ENCODE measurements at regions not wholly inside any gene's neighbourhood (a gene's known extent, or its start where the extent isn't known, plus 50 kb on each side); places are given as distances from the start of the nearest gene placed in this dataset.
A peak's percentile ranks its signal among the peaks of the same experiment; 100 is the strongest.

GRCh38 chr1:234743791-234744611 lies 134.0 kb upstream of the IRF2BP2 start:
- TF ChIP-seq POLR2A (IDR thresholded peaks at IDR 0.05) (no peak), CTCF (IDR thresholded peaks at IDR 0.05) (peak in 1 of 4 experiments; percentile 11)
- Histone ChIP-seq H3K4me3 (no peak overlapping the region), H3K27ac (peak overlapping the region; percentile 27 to 64), H3K27me3 (no peaks in the 10 kb centered on the region), H3K4me1 (peaks cover 0 to 12% of the 10 kb centered on the region in 2 donors), H3K9me3 (no peaks in the 10 kb centered on the region), H3K36me3 (no peaks in the 10 kb centered on the region)
- DNase-seq = peak in 1 of 2 donors; percentile 39
- intact Hi-C loops (cut with DNase I; ENCODE audit: low total_unique reads) = no loop called here

GRCh38 chr1:234742622-234743021 lies 132.6 kb upstream of the IRF2BP2 start:
- no peak overlapping the region for H3K27ac ChIP-seq
- H3K27me3 ChIP-seq = no peaks in the 10 kb centered on the region
- TF ChIP-seq POLR2A (IDR thresholded peaks at IDR 0.05) = no peak
- no peak for TF ChIP-seq CTCF (IDR thresholded peaks at IDR 0.05)
- no peak for DNase-seq
- intact Hi-C loops (cut with DNase I; ENCODE audit: low total_unique reads) = no loop called here
- H3K36me3 ChIP-seq = no peaks in the 10 kb centered on the region
- no peak overlapping the region for H3K4me3 ChIP-seq
- peaks cover 0 to 12% of the 10 kb centered on the region in 2 donors for H3K4me1 ChIP-seq
- no peaks in the 10 kb centered on the region for H3K9me3 ChIP-seq

GRCh38 chr1:234737967-234738314 lies 128.0 kb upstream of the IRF2BP2 start:
- no peaks in the 10 kb centered on the region for H3K9me3 ChIP-seq

GRCh38 chr1:234735916-234736315 lies 125.9 kb upstream of the IRF2BP2 start:
- no peaks in the 10 kb centered on the region for H3K36me3 ChIP-seq
- intact Hi-C loops (cut with DNase I; ENCODE audit: low total_unique reads) = no loop called here

More at GRCh38 chr1:234737967-234738314, 128.0 kb upstream of the IRF2BP2 start:
- Histone ChIP-seq H3K27ac (no peak overlapping the region), H3K27me3 (no peaks in the 10 kb centered on the region), H3K4me3 (no peak overlapping the region), H3K36me3 (no peaks in the 10 kb centered on the region), H3K4me1 (no peaks in the 10 kb centered on the region)
- TF ChIP-seq POLR2A (IDR thresholded peaks at IDR 0.05) (no peak), CTCF (IDR thresholded peaks at IDR 0.05) (no peak)
- DNase-seq = no peak
- intact Hi-C loops (cut with DNase I; ENCODE audit: low total_unique reads) = no loop called here

More at GRCh38 chr1:234735916-234736315, 125.9 kb upstream of the IRF2BP2 start:
- TF ChIP-seq POLR2A (IDR thresholded peaks at IDR 0.05) (no peak), CTCF (IDR thresholded peaks at IDR 0.05) (no peak)
- no peak overlapping the region for H3K4me3 ChIP-seq
- no peak overlapping the region for H3K27ac ChIP-seq
- H3K9me3 ChIP-seq = no peaks in the 10 kb centered on the region
- no peaks in the 10 kb centered on the region for H3K4me1 ChIP-seq
- no peaks in the 10 kb centered on the region for H3K27me3 ChIP-seq
- DNase-seq = no peak

Measured in uterus (tissue), 3 donors.